ENCODE measurements at regions not wholly inside any gene's neighbourhood (a gene's known extent, or its start where the extent isn't known, plus 50 kb on each side); places are given as distances from the start of the nearest gene placed in this dataset.

DNA sequence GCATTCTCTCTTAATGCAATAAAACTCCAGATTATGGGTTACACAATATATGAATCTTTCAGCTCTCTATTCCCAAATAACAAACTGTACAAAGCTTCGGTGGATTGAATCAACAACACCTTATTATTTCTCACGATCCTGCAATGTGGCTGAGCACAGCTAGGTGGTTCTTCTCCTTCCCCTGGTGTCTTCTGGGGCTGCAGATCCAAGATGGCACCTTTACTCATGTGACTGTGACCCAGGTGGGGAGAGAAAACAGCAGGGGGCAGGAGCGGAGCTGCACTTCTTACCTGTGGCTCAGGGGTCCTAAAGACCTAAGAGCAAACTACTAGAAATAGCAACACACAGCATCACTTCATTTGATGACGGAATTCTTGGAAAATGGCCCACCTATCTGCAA is 233.1 kb downstream of the IRX1 start:
- TF ChIP-seq, protein P1, sequence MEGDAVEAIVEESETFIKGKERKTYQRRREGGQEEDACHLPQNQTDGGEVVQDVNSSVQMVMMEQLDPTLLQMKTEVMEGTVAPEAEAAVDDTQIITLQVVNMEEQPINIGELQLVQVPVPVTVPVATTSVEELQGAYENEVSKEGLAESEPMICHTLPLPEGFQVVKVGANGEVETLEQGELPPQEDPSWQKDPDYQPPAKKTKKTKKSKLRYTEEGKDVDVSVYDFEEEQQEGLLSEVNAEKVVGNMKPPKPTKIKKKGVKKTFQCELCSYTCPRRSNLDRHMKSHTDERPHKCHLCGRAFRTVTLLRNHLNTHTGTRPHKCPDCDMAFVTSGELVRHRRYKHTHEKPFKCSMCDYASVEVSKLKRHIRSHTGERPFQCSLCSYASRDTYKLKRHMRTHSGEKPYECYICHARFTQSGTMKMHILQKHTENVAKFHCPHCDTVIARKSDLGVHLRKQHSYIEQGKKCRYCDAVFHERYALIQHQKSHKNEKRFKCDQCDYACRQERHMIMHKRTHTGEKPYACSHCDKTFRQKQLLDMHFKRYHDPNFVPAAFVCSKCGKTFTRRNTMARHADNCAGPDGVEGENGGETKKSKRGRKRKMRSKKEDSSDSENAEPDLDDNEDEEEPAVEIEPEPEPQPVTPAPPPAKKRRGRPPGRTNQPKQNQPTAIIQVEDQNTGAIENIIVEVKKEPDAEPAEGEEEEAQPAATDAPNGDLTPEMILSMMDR (IDR thresholded peaks at IDR 0.05; ENCODE audit: extremely low read depth, missing control alignments) = no peak
- DNase-seq (ENCODE audit: low spot score) = no peak

DNA sequence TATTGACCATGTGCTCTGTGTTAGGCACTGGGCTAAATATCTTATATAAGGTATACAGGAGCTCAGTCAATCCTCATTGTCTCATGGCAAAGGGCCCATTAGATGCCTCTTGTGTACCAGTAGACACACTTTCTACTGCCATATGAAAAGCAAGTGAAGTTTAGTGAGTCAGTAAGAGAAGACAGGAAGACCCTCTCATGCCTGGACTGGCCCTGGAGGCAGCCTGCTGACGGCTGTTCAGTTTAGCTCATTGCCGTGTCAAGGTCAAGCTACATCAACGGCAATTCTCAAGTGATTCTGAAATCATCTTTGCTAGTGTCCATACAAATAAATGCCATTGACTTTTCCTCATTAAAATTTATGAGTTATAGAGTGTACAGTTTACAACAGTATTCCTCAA is 237.9 kb downstream of the IRX1 start:
- TF ChIP-seq, protein P1 (IDR thresholded peaks at IDR 0.05; ENCODE audit: extremely low read depth, missing control alignments) = no peak
- no peak for DNase-seq (ENCODE audit: low spot score)

DNA sequence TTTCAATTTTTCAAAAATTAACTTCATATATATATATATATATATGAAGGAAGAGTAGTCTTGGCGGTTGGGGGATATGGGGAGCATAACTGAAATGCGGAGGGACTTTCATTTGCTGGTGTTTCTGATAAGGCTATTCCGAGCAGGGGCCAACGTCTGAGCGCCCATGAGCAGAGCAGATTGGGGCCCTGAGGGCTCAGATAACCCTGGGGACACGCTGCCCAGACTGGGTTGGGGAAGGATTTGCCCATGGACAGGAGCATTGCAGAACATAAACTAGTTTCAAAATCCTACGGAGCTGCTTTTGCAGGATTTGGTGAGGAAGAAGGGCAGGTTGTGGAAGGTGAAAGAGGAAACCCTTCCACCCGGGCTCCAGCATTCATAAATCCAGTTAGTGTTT is 240.2 kb downstream of the IRX1 start:
- no peak for DNase-seq (ENCODE audit: low spot score)
- TF ChIP-seq, protein P1 (IDR thresholded peaks at IDR 0.05; ENCODE audit: extremely low read depth, missing control alignments) = no peak

DNA sequence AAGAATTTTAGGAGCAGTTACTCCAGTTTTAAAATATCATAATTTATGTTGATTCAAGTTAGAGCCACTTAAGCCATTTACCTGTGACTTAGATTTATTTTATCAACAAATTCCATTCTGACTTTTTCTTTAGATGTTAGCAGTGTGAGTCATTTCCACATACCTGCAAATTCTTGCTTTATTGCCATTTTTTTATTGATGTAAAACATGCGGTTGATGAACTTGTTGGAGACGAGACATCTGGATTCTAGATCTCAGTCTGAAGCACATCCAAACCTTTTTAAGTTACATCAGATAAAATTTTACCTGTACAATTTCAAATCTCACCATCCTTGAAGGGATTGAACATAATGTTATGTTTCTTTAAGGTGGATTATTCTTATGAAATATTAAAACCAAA is 240.9 kb downstream of the IRX1 start:
- TF ChIP-seq, protein P1 (IDR thresholded peaks at IDR 0.05; ENCODE audit: extremely low read depth, missing control alignments) = no peak
- no peak for DNase-seq (ENCODE audit: low spot score)

DNA sequence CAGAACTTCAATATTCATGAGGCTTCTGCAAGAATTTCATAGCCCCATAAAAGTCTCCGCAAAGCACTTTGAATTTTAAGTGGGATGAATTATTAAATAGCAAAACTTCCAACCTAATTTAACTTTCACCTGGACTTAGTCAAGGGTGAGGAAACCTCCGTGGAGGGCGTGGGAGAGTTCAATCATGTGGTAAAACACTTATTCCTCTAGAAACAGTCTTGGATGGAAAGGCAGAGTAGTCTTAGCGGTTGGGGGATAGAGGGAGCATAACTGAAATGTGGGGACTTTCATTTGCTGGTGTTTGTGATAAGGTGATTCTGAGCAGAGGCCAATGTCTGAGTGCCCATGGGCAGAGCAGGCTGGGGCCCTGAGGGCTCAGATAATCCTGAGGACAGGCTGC is 241.9 kb downstream of the IRX1 start:
- no peak for DNase-seq (ENCODE audit: low spot score)
- TF ChIP-seq, protein P1 (IDR thresholded peaks at IDR 0.05; ENCODE audit: extremely low read depth, missing control alignments) = no peak

DNA sequence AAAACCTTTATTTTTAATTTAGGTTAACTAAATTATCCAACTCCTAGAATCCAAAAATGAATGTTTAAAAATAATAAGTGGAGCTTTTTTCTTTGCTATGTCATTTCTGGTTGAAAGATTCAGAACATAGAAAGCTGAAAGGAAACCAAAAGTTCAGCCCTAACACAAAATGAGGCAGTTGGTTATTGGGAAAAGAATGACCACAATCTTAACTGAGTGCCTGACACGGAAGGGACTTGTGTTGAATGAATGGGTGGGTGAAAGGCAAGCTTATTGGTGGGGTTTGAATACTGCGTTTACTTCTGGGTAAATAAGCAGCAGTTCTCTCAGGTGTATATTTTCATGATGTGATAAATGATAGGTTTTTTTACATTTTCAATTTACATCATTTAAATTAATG is 243.5 kb downstream of the IRX1 start:
- TF ChIP-seq, protein P1 (IDR thresholded peaks at IDR 0.05; ENCODE audit: extremely low read depth, missing control alignments) = no peak
- no peak for DNase-seq (ENCODE audit: low spot score)

DNA sequence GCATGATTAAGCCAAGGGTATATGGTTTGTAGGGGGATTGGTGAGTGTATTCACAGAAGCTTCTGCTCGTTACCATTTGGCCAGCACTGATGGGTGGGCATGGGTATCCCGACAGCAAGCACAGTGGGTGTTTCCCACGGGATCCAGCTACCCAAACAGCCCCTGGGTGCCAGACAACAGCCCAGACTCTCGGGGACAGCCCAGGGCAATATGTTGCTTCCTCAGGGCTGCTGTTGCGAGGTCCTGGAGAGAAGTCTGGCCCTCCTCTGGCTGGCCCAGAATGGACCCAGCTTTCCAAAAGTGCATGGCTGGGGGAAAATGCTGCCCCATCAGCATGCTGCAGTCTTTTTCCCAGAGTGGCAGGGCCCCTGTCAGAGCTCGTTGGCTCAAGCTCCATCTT is 247.0 kb downstream of the IRX1 start:
- TF ChIP-seq, protein P1 (IDR thresholded peaks at IDR 0.05; ENCODE audit: extremely low read depth, missing control alignments) = no peak
- no peak for DNase-seq (ENCODE audit: low spot score)

Data from GM20000 (cell line).